Nephron (organoid): ENCODE measurements at regions not wholly inside any gene's neighbourhood (a gene's known extent, or its start where the extent isn't known, plus 50 kb on each side); places are given as distances from the start of the nearest gene placed in this dataset.

Source experiments
- H3K27ac Mint-ChIP-seq, 3 experiments: 2 replicates each; pipeline ENCODE4 v1.8.0; 2020; ENCODE audit warnings: mixed read lengths in 3 of 3, mild to moderate bottlenecking in 2 of 3, moderate library complexity in 1 of 3
- H3K27me3 Mint-ChIP-seq: 2 replicates; pipeline ENCODE4 v1.8.0; 2021; ENCODE audit warnings: low read depth, mild to moderate bottlenecking, moderate library complexity, mixed read lengths
- H3K36me3 Mint-ChIP-seq: 2 replicates; pipeline ENCODE4 v1.8.0; 2020; ENCODE audit warnings: low read depth, mixed read lengths
- H3K4me1 Mint-ChIP-seq: 2 replicates; pipeline ENCODE4 v1.8.0; 2020; ENCODE audit warnings: mixed read lengths
- H3K4me3 Mint-ChIP-seq, 3 experiments: 2 replicates each; pipeline ENCODE4 v1.8.0; 2020; ENCODE audit warnings: mild to moderate bottlenecking in 3 of 3, mixed read lengths in 3 of 3, moderate library complexity in 2 of 3
- H3K9me3 Mint-ChIP-seq: 2 replicates; pipeline ENCODE4 v1.8.0; 2020; ENCODE audit warnings: mixed read lengths
- TF ChIP-seq, protein P1 (sequence below), 3 experiments: fragments of 200-600 bp; sonication (generic); IDR thresholded peaks; one replicate each; pipeline ENCODE4 v1.5.0; 2021; ENCODE audit warnings: antibody characterized with exemption in 3 of 3; ENCODE audit not compliant: unreplicated experiment in 3 of 3

DNA sequence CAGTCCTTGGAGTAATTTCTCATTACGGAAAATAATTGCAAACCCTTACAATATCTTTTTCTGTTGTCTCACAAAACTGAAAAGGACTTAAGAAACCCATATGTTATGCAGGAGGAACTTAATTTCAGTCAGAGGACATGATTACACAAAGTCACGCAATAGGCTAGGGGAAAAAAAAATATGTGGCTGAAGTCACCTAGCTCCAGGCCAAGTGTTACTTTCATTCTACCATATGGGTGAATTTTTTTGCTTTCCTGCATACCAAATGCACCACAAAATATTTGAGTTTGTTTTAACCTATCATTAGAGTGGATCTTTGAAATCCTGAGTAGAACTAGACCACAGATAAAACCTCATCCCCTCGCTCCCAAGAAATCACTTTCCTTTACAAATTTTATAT lies 523.5 kb downstream of the CAAP1 start:
- Mint-ChIP-seq H3K9me3 (no peaks in the 10 kb centered on the region), H3K4me1 (no peaks in the 10 kb centered on the region), H3K36me3 (no peaks in the 10 kb centered on the region), H3K4me3 (no peak overlapping the region), H3K27ac (no peak overlapping the region), H3K27me3 (no peaks in the 10 kb centered on the region)
- TF ChIP-seq, protein P1, sequence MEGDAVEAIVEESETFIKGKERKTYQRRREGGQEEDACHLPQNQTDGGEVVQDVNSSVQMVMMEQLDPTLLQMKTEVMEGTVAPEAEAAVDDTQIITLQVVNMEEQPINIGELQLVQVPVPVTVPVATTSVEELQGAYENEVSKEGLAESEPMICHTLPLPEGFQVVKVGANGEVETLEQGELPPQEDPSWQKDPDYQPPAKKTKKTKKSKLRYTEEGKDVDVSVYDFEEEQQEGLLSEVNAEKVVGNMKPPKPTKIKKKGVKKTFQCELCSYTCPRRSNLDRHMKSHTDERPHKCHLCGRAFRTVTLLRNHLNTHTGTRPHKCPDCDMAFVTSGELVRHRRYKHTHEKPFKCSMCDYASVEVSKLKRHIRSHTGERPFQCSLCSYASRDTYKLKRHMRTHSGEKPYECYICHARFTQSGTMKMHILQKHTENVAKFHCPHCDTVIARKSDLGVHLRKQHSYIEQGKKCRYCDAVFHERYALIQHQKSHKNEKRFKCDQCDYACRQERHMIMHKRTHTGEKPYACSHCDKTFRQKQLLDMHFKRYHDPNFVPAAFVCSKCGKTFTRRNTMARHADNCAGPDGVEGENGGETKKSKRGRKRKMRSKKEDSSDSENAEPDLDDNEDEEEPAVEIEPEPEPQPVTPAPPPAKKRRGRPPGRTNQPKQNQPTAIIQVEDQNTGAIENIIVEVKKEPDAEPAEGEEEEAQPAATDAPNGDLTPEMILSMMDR (IDR thresholded peaks at IDR 0.05; ENCODE audit: unreplicated experiment in 3 of 3), result no peak

DNA sequence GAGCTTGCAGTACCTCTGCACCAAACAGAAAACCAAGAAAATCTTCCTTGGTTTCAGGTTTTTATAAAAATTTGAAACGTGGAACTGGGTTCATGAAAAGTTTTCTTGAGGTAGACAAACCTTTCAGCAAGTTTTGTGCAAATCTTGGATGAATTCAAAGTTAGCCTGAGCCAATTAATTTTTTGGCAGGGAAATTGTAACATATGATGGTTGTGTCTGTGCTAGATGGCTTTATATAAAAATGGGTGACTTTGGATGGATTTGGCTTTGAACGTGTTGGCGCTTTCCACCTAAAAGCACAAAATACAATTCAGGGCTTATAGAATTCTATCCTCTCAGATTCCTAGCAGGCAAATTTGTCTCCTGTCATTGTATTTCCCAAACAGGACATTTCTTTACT lies 524.4 kb downstream of the CAAP1 start:
- Mint-ChIP-seq H3K9me3 (no peaks in the 10 kb centered on the region), H3K27ac (no peak overlapping the region), H3K27me3 (no peaks in the 10 kb centered on the region), H3K36me3 (no peaks in the 10 kb centered on the region), H3K4me3 (no peak overlapping the region), H3K4me1 (no peaks in the 10 kb centered on the region)
- TF ChIP-seq, protein P1 (IDR thresholded peaks at IDR 0.05; ENCODE audit: unreplicated experiment in 3 of 3), result no peak

DNA sequence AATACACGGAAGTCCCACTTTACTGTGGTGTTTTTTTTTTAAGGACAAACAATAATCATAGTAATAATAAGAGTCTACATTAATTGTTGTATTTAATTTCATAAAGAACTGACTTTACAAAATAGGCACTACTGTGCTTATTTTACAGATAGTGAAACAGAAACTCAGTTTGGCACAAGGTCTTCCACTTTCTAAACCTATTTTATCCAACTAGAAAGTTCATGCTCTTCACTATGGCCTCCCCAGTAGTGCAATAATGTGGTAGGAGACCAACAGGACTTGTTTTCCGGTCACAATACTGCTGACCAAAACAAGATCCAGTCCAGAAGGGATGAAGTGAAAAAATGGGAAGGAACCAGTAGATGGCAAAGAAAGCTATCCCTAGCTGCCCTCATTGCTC lies 531.6 kb downstream of the CAAP1 start:
- Mint-ChIP-seq H3K4me1 (peaks cover 10% of the 10 kb centered on the region), H3K27ac (no peak overlapping the region), H3K9me3 (no peaks in the 10 kb centered on the region), H3K27me3 (no peaks in the 10 kb centered on the region), H3K4me3 (no peak overlapping the region), H3K36me3 (no peaks in the 10 kb centered on the region)
- TF ChIP-seq, protein P1 (IDR thresholded peaks at IDR 0.05; ENCODE audit: unreplicated experiment in 3 of 3), result no peak

- no peaks in the 10 kb centered on the region for H3K27me3 Mint-ChIP-seq
- no peak overlapping the region for H3K4me3 Mint-ChIP-seq
- TF ChIP-seq, protein P1 (IDR thresholded peaks at IDR 0.05; ENCODE audit: unreplicated experiment in 3 of 3), result no peak
- no peaks in the 10 kb centered on the region for H3K9me3 Mint-ChIP-seq
- no peaks in the 10 kb centered on the region for H3K36me3 Mint-ChIP-seq
- H3K4me1 Mint-ChIP-seq, result peaks cover 10% of the 10 kb centered on the region
- H3K27ac Mint-ChIP-seq, result no peak overlapping the region
Measured at GRCh38 chr9:26358836-26359235, 533.8 kb downstream of the CAAP1 start.

DNA sequence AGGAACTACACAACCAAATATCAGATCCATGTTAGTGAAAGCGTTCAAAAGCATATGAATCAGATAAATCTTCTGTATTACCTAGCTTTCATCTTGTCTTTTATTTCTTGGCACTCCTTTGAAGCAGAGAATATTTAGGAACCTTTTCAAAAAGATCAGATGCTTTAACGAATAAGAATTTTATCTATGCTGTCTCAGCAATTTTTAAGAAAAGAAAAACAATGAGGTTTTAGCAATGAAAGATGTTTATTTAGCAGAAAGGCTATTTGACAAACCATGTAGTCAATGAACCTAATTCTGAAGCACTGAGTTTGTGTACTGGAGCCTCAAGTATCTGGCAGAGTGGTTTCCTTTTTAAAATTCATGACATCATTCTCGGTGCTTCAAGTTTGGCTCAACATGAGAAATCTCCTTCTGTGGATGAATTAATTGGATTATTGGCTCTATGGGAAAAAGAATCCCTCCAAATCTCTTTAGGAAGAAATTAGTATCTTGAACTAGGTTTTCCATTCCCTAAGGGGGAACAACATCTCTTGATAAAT lies 534.7 kb downstream of the CAAP1 start:
- H3K9me3 Mint-ChIP-seq, result no peaks in the 10 kb centered on the region
- TF ChIP-seq, protein P1 (IDR thresholded peaks at IDR 0.05; ENCODE audit: unreplicated experiment in 3 of 3), result no peak
- peak overlapping the region; percentile 34 to 59 (median 50) for H3K27ac Mint-ChIP-seq

GRCh38 chr9:26356491-26356890 lies 536.1 kb downstream of the CAAP1 start:
- H3K36me3 Mint-ChIP-seq, result no peaks in the 10 kb centered on the region
- H3K4me3 Mint-ChIP-seq, result no peak overlapping the region
- H3K4me1 Mint-ChIP-seq, result peaks cover 10% of the 10 kb centered on the region
- H3K27me3 Mint-ChIP-seq, result peaks cover 3% of the 10 kb centered on the region
- peaks cover 6% of the 10 kb centered on the region for H3K9me3 Mint-ChIP-seq
- no peak overlapping the region for H3K27ac Mint-ChIP-seq
- TF ChIP-seq, protein P1 (IDR thresholded peaks at IDR 0.05; ENCODE audit: unreplicated experiment in 3 of 3), result no peak

More for the DNA sequence above, 534.7 kb downstream of the CAAP1 start:
- Mint-ChIP-seq H3K4me3 (no peak overlapping the region), H3K4me1 (peaks cover 10% of the 10 kb centered on the region), H3K36me3 (no peaks in the 10 kb centered on the region), H3K27me3 (no peaks in the 10 kb centered on the region)
